ENCODE measurements at regions not wholly inside any gene's neighbourhood (a gene's known extent, or its start where the extent isn't known, plus 50 kb on each side); places are given as distances from the start of the nearest gene placed in this dataset.

GRCh38 chr5:27377626-27378025 is 339.2 kb upstream of the CDH9 start:
- Mint-ChIP-seq H3K27me3 (ENCODE audit: insufficient read depth, low read depth) (no peaks in the 10 kb centered on the region), H3K4me3 (no peak overlapping the region), H3K36me3 (no peaks in the 10 kb centered on the region), H3K4me1 (no peaks in the 10 kb centered on the region), H3K9me3 (no peaks in the 10 kb centered on the region), H3K27ac (no peak overlapping the region)
- H3K4me1 ChIP-seq: no peaks in the 10 kb centered on the region
- no peak for TF ChIP-seq EZH2phosphoT487 (IDR thresholded peaks at IDR 0.05)
- no peak for TF ChIP-seq CTCF (IDR thresholded peaks at IDR 0.05)
- no peak for TF ChIP-seq EZH2 (IDR thresholded peaks at IDR 0.05)
- no peak overlapping the region for H3K9ac ChIP-seq
- H4K20me1 ChIP-seq (ENCODE audit: low read depth): no peaks in the 10 kb centered on the region
- DNase-seq (ENCODE audit: low spot score): no peak
- no peaks in the 10 kb centered on the region for H3K27me3 ChIP-seq
- H3K79me2 ChIP-seq (ENCODE audit: low read depth): no peaks in the 10 kb centered on the region
- H3K36me3 ChIP-seq: no peaks in the 10 kb centered on the region
- H3K9me3 ChIP-seq (ENCODE audit: low read depth): no peaks in the 10 kb centered on the region
- H3F3A ChIP-seq (ENCODE audit: low read depth): no peaks in the 10 kb centered on the region
- H2AFZ ChIP-seq (replicated peaks): peak overlapping the region; percentile 44
- no peak overlapping the region for H3K27ac ChIP-seq
- H3K4me3 ChIP-seq: no peak overlapping the region
- no peak overlapping the region for H3K4me2 ChIP-seq

GRCh38 chr5:27353970-27354369 is 315.6 kb upstream of the CDH9 start:
- Histone ChIP-seq H4K20me1 (ENCODE audit: low read depth) (no peaks in the 10 kb centered on the region), H3K79me2 (ENCODE audit: low read depth) (no peaks in the 10 kb centered on the region), H3K4me1 (no peaks in the 10 kb centered on the region), H3K4me2 (no peak overlapping the region), H3K4me3 (no peak overlapping the region), H3K9me3 (ENCODE audit: low read depth) (no peaks in the 10 kb centered on the region), H3K36me3 (no peaks in the 10 kb centered on the region), H2AFZ (replicated peaks) (no peak overlapping the region), H3K9ac (no peak overlapping the region), H3K27me3 (no peaks in the 10 kb centered on the region), H3K27ac (no peak overlapping the region), H3F3A (ENCODE audit: low read depth) (no peaks in the 10 kb centered on the region)
- Mint-ChIP-seq H3K4me3 (no peak overlapping the region), H3K27ac (no peak overlapping the region), H3K9me3 (no peaks in the 10 kb centered on the region), H3K4me1 (no peaks in the 10 kb centered on the region), H3K27me3 (ENCODE audit: insufficient read depth, low read depth) (peaks cover 2% of the 10 kb centered on the region), H3K36me3 (no peaks in the 10 kb centered on the region)
- TF ChIP-seq EZH2phosphoT487 (IDR thresholded peaks at IDR 0.05) (no peak), EZH2 (IDR thresholded peaks at IDR 0.05) (no peak), CTCF (IDR thresholded peaks at IDR 0.05) (no peak)
- no peak for DNase-seq (ENCODE audit: low spot score)

GRCh38 chr5:27353540-27353939 is 315.2 kb upstream of the CDH9 start:
- Histone ChIP-seq H3K36me3 (no peaks in the 10 kb centered on the region), H3K9me3 (ENCODE audit: low read depth) (no peaks in the 10 kb centered on the region), H3K27me3 (no peaks in the 10 kb centered on the region), H3K79me2 (ENCODE audit: low read depth) (no peaks in the 10 kb centered on the region), H3F3A (ENCODE audit: low read depth) (no peaks in the 10 kb centered on the region), H3K9ac (no peak overlapping the region), H3K4me3 (no peak overlapping the region), H3K4me1 (no peaks in the 10 kb centered on the region), H3K27ac (no peak overlapping the region), H4K20me1 (ENCODE audit: low read depth) (no peaks in the 10 kb centered on the region), H3K4me2 (no peak overlapping the region), H2AFZ (replicated peaks) (no peak overlapping the region)
- H3K36me3 Mint-ChIP-seq: no peaks in the 10 kb centered on the region
- no peaks in the 10 kb centered on the region for H3K9me3 Mint-ChIP-seq
- no peaks in the 10 kb centered on the region for H3K4me1 Mint-ChIP-seq
- H3K4me3 Mint-ChIP-seq: no peak overlapping the region
- peaks cover 2% of the 10 kb centered on the region for H3K27me3 Mint-ChIP-seq (ENCODE audit: insufficient read depth, low read depth)
- TF ChIP-seq EZH2 (IDR thresholded peaks at IDR 0.05): no peak
- TF ChIP-seq EZH2phosphoT487 (IDR thresholded peaks at IDR 0.05): no peak
- no peak for TF ChIP-seq CTCF (IDR thresholded peaks at IDR 0.05)
- no peak overlapping the region for H3K27ac Mint-ChIP-seq
- DNase-seq (ENCODE audit: low spot score): no peak

GRCh38 chr5:27341342-27341741 is 303.0 kb upstream of the CDH9 start:
- Histone ChIP-seq H3K79me2 (ENCODE audit: low read depth) (no peaks in the 10 kb centered on the region), H3K4me2 (no peak overlapping the region), H4K20me1 (ENCODE audit: low read depth) (no peaks in the 10 kb centered on the region), H3K36me3 (no peaks in the 10 kb centered on the region), H3K4me3 (no peak overlapping the region), H3K9ac (no peak overlapping the region), H3K27me3 (no peaks in the 10 kb centered on the region), H3K9me3 (ENCODE audit: low read depth) (no peaks in the 10 kb centered on the region), H2AFZ (replicated peaks) (no peak overlapping the region), H3F3A (ENCODE audit: low read depth) (no peaks in the 10 kb centered on the region), H3K4me1 (no peaks in the 10 kb centered on the region), H3K27ac (no peak overlapping the region)
- no peaks in the 10 kb centered on the region for H3K27me3 Mint-ChIP-seq (ENCODE audit: insufficient read depth, low read depth)
- peaks cover 4% of the 10 kb centered on the region for H3K9me3 Mint-ChIP-seq
- DNase-seq (ENCODE audit: low spot score): no peak
- TF ChIP-seq EZH2phosphoT487 (IDR thresholded peaks at IDR 0.05) (no peak), CTCF (IDR thresholded peaks at IDR 0.05) (no peak), EZH2 (IDR thresholded peaks at IDR 0.05) (no peak)
- H3K27ac Mint-ChIP-seq: no peak overlapping the region
- H3K36me3 Mint-ChIP-seq: no peaks in the 10 kb centered on the region
- H3K4me3 Mint-ChIP-seq: no peak overlapping the region
- H3K4me1 Mint-ChIP-seq: no peaks in the 10 kb centered on the region
